HG02610 (cell line): ENCODE measurements at regions not wholly inside any gene's neighbourhood (a gene's known extent, or its start where the extent isn't known, plus 50 kb on each side); places are given as distances from the start of the nearest gene placed in this dataset.
"Not testable (repeated sequence)": the region's sequence is repeated elsewhere in the genome, so short reads cannot be mapped to it uniquely, and the experiment has no call there.

Source experiments
- ATAC-seq: cut with Tn5 transposase; IDR thresholded peaks from one replicate; pipeline ENCODE4 v1.9.1; 2021; ENCODE audit warnings: mild to moderate bottlenecking, moderate library complexity; ENCODE audit not compliant: unreplicated experiment

DNA sequence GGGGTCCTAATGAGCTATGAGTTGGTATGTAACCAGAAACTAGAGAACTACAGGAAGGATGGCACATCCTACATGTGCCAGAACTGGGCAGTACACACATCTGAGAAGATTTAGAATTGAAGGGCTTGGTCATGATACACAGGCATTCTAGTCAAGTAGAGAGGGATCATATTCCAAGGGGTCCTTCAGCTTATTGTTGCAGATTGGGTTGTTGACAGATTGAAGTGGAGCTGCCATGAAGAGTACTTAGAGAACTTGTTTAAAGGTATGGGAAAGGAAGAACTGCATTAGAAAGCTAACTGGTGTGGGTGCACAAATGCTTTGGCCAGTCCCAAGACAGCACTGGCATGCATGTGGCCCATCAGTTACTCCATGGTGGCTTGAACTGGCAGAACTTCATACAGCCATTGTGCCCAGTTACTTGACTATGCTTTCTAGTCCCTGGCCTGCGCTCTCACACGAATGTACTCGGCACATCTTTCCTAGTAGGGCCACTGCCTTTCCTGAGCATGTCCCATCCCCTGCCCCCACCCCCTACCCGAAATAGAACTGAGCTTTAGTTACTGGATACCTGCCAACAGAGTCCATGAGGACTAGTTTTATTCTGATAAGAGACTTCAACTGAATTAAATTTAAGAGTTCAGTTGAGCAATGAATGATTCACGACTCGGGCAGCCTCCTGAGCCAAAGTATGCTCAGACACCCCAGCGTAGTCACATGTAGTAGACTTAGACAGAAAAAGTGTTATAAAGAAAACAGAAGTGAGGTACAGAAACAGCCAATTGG is 64.0 kb downstream of the CCNG2 start:
- ATAC-seq: no peak

DNA sequence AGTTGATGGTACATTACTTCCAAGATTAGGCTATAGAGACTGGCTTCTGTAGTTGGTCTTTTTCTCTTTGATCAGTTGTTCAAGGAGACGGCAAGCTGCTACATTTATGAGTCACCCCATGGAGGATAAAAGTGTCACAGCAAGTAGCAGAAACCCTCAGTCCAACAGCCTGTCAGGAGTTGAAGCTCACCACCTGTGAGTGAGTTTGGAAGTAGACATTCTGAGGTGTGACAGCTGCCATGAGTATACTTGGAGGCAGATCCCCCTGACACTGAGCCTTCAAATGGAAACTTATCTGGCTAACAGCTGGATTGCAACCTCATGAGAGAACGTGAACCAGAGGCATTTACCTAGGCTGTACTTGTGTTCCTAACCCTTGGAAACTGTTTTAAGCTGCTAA is 68.0 kb downstream of the CCNG2 start:
- ATAC-seq: no peak

DNA sequence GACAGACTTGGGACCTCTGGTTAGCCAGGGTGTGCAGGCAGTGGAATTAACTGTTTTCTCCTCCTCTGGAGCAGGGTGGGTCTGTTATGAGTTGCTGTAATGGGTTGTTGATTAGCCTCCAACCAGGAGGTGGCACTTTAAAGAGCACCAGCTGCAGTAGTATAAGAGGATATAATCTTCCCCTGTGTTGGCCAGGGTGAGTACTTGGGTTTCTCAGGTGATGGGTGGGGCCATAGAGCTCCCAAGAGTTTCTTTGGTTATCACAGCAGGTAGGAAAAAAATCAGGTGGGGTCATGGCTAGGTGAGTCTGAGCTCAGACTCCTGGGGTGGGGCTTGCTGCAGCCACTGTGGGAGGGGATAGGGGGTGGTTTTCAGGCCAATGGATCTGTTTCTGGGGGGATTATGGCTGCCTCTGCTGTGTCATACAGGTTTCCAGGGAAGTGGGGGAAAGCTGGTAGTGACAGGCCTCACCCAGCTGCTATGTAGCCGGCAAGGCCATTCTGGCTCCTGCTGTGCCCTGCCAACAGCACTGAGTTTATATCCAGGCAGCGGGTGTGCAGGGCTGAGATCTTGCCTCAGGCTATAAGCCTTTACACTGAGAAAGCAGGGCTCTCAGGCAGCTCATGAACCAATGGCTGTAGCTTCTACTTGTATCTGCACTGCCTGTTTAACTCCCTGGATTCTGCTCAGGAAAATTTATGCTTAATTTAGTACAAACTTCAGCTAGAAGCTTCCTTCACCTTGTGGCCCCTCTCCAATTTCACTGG is 70.1 kb downstream of the CCNG2 start:
- ATAC-seq: no peak

DNA sequence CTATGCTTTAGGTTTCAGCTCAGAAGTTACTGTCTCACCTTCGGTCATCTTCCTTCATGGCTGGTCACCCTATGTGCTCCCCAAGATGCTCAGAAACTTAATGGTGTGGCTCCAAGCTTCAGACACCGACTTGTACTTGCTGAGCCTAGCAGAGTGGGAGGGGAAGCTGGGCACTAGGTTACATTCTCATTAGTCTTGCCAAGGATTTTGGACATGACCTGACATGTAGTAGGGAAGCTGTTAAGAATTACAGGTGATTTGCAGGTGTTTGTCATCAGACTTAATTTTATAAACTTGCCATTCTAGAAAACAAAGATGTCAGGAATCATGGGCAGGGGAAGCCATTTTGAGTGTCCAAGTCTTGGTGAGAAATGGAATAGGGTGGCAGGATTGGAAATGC is 72.4 kb downstream of the CCNG2 start:
- no peak for ATAC-seq

DNA sequence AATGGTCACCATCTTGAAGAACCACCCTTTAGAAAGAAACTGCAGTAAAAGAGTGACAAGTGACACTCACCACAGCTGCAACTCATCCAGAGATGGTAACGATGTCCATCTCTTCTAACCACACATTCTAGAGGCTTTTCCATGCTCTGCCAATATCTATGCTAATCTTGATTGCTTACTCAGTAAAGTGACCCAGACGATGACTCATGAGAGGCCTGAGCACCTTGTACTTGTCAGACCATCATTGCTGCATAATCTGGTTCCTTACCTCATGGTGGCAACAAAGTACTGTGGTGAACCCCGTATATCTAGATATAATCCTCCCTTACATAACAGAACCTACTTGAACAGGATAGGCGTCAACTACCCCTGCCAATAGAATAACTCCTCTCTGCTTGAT is 75.6 kb downstream of the CCNG2 start:
- ATAC-seq: no peak

DNA sequence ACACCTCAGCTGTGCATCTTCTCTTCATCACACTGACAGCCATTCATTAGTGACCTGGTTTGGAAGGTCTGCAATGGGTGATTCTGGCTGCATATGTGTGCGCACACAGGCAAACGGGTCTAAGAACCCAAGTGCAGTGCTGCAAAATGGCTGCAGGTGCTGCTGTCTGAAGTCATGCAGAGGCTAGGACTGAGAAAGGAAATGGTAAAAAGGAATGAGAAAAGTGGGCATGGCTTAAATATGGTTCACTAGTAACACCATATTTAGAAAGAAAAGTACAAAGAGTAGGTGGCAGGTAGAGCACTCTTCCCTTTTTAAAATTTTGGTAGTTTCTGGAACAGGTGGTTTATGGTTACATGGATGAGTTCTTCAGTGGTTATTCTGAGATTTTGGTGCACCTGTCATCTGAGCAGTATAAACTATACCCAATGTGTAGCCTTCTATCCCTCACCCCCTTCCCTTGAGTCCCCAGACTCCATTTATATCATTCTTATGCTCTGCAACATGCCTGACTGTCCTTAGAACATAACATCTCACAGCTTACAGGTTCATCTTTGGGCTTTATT is 78.4 kb downstream of the CCNG2 start:
- ATAC-seq: peak; percentile 41

DNA sequence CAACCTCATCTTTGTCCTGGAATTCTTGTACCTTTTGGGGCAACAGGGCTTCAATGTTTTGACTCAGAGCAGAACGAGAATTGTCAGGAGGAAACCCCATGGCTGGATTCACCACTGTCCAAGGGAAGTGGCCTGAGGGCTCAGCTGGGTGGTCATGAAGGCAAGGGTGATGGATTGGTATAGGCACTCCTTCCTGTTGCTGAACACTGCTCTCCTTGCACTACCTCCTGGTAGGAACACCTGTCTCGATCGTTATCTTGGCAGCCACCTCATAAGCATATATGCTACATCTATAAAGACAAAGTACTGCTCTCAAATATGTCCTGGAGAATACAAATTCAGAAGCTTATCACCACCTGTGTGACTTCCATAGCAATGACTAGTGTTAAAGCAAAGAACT is 79.8 kb downstream of the CCNG2 start:
- no peak for ATAC-seq

DNA sequence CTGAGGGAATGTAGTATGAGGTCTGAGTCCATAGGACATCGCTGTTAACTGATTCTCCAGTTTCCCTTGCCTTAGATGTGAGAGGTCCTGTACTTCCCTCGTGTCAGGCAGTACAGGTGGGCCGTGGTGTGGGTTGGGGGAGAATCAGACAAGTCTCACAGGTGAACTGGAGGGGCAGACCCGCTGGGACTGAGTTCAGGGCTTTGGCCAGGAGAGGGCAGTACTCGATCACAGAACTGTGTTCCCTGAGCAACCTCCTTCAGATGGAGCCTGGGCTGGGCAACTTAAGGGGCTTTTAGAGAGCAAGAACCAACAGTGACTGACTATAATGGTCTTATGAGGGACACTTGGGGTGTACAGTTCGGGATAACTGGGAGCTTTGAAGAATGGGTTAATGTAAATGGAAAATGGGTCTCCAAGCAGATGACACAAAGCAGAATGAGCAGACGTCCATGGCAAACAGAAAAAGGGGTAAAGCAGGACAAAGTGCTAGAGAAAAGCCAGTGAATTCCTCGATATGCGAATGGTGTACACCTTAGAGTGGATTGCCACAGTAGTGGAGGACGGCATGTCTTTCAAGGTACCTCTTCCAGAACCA is 83.6 kb downstream of the CCNG2 start:
- ATAC-seq: peak; percentile 76

DNA sequence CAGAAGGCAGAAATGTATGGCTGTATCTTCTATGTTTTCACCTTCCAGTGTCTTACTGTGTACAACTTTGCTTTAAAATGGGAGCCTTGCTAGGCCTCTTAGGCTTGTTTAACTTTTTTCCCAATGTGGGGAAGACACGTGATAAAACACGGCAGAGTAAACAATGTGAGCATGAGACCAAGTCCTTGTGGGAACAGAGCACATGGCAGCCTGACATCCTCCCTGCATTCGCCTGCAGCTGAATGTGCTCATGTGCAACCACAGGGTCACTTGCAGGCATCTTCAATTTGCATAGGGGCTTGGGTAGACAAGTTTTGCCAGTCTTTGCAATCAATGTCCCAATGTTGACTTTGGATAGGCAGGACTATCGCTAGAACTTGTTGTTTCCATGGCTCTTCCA is 91.8 kb downstream of the CCNG2 start:
- no peak for ATAC-seq

DNA sequence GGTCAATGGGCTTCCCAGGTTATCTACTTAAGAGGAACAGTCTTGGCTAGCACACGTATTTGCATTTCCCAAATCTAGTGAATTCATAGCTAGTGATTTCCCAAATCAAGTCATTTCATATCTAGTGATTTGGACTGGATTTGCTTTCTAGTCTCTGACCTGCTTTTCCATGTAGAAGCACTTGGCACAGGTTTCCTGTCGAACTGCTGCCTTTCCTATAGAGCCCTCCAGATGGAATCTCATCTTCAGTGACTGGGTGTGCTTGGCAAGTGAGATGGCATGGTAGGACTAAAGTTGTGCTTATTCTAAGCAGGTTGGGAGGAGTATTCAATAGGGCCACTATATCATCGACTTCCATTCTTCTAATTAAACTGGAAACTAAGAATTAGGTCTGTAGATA is 94.7 kb downstream of the CCNG2 start:
- ATAC-seq: no peak

DNA sequence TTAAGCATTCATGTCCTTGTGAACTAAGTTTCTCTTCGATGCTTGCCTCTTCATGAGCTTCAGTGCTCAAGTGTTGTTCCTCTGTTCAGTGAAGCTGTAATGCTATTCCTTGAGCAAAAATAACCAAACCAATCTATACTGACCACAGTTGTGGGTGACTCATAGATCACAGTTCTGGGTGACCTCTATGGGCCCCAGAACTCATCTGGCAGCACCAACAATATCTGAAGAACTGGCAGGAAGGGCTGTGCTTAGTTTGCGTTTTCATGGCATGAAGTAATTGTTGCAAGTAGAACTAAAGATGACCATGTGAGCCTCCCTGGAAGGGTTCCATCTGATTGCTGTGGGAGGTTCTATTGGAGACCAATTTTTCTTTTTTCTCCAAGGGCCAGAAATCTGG is 106.2 kb downstream of the CCNG2 start:
- no peak for ATAC-seq

DNA sequence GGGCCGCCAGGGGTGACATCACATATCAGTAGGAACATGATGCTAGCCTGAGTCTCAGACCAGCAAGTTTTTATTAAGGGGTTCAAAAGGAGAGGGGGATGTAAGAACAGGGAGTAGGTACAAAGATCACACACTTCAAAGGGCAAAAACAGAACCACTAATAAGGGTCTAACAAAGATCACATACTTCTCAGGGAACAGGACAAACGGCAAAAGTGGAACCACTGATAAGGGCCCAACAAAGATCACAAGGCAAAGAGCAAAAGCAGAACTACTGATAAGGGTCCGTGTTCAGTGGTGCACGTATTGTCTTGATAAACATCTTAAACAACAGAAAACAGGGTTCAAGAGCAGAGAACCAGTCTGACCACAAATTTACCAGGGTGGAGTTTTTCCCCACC is 107.0 kb downstream of the CCNG2 start:
- ATAC-seq: not testable (repeated sequence)

DNA sequence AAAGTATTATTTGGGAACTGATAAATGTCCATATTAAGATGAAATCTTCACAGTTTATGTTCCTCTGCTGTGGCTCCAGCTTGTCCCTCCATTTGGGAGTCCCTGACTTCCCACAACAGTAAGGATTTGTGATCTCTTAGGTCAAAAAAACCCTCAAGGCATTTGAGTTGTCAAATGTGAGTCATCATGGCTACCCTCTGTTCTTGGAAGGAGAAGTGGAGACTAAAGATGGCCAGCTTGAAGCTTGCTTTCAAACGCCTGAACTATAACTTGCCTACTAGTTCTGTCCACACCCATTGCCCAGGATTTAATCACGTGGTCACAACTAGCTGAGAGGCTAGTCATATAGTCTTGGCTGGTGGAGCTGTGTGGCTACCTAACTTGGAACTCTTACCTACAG is 107.8 kb downstream of the CCNG2 start:
- ATAC-seq: no peak

DNA sequence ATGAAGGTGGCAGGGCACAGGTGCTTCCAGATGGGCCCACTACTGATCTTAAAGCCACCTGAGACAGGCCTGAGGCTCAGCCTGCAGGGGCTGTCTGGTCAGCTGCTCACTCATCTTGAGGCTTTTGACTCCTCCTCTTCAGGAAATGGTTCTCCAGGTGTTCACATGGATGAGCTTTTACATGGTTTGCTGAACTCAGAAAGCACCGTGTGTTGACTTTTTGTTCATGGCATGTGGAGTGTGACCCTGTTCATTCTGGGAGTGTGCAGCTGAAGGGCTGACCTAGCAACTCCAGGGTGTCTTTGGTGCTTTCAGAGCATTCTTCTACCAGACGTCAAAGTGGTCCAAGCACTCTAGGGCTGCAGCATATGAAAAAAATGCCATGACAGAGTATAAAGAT is 111.1 kb downstream of the CCNG2 start:
- no peak for ATAC-seq

DNA sequence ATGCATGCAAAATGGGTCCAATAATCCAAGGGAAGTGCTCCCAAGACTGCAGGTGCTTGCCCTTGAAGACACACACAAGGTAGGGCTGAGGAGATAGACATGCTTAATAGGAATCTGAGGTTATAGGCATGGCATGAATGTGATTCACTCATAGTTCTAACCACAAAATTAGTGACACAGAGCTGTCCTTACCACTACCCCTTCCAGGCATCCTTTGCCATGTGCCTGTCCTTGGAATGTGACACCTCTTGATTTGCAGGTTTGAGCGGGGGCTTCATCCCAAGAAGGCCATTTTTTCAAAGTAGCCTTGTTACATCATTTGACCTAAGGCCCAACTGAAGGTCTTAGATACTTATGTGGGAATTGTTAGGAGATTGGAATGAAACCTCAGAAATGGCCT is 112.5 kb downstream of the CCNG2 start:
- ATAC-seq: no peak

DNA sequence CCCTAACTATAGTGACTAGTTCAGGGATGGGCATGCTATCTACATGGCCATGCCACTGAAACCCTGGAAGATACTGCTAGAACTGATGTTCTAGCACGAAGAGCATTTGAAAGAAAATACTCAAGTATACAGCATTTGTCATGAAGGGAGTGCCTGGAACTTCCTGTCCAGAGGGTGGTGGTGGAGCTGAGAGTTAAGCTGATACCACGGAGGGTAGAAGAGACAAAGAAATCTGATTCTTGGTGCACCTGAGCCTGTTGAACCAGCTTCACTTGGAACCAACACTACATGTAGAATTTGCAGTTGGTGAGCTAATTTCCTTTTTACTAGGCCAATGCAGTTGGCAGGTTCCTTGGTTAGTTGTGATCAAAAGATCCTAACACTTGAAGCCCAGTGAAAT is 116.4 kb downstream of the CCNG2 start:
- ATAC-seq: no peak

DNA sequence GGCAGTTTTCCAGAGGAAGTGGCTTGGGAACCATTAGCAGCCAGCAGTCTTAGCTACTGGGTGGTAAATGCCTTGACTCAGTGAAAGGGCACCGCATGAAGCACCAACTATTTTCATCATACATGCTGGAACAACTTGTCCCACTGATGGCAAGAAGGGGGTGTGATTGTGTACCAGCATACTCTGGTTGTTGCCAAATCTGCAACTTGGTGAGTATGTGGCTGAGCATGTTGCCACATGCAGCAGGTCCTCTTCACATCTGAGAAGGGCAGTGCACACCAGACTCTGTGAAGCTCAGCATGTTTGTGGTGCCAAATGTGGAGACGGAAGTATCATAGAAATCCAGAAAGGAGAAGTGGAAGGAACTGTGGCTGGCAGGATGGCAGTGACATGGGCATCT is 122.1 kb downstream of the CCNG2 start:
- not testable (repeated sequence) for ATAC-seq

DNA sequence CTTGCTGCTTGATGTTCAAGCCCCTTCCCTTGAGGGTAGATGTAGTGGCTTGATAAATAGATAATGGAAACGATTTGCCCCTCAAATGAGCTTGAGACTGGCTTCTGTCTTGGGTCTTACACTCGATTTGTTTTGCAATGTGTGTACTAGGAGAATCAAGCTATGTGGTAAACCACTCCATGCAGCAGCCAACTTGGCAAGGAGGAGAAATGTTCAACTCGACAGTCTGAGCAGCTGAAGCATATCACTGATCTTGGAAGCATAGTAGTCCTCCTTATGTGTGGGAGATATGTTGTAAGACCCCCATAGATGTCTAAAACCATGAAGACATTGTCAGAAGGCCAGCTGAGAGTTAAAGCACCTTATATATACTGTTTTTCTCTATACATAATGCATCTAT is 125.3 kb downstream of the CCNG2 start:
- ATAC-seq: no peak

DNA sequence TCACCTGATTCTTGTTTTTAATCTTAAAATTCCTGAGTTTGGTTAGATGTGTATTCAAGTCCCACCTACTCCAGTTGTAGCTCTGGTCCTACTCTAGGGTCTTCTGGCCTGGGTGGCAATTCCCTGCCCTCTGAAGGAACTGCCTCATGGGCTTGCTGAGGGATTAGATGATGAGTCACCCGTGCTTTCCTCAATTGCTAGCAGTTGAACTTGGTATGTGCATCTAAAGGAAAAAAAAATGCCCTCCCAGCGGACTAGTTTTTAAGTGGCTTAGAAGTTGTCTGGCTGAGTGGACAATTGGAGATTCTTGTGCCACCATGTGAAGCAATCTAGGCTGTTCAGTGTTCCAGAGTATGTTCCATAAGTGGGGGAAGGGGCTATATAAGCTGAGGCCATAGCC is 127.0 kb downstream of the CCNG2 start:
- no peak for ATAC-seq

DNA sequence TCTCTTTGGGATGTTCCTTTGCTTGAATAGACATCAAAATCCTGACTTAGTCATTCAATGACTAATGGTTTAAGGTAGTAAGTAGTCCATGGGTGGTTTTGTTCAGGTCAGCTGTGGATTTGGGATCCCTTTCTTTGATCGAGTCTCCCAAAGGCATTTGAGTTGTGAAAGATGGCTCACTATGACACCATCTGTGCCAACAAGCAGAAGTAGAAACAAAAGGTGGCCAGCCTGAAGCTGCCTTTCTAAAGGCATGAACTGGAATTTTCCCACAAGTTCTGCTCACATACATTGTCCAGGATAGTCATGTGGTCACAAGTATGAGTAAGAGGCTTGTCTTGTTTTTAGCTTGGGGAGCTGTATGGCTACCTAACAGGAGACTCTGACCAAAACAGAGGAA is 129.9 kb downstream of the CCNG2 start:
- no peak for ATAC-seq

DNA sequence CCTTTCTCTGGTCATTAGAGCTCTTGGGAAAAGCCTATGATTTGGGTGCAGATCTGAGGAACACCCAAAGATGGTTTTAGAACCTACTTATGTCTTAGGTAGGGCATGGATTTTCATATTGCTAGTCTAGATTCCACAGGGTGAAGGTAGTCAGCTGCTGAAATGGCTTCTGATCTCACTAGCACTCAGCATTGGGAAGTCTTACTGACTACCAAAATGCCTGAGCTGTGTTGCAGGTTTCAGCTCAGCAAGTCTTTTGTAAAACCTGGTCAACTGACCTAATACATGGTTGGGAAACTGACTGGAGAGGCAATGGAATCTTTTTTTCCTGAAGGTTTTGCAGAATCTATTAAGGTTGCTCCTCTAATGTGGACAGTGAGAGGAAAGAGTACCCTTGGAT is 136.4 kb downstream of the CCNG2 start:
- ATAC-seq: no peak

DNA sequence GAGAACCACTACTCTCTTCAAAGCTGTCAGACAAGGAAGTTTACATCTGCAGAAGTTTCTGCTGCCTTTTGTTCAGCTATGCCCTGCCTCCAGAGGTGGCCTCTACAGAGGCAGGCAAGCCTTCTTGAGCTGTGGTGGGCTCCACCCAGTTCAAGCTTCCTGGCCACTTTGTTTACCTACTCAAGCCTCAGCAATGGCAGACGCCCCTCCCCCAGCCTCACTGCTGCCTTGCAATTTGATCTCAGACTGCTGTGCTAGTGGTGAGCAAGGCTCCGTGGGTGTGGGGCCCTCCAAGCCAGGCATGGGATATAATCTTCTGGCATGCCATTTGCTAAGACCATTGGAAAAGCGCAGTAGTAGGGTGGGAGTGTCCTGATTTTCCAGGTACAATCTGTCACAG is 144.0 kb downstream of the CCNG2 start:
- ATAC-seq: not testable (repeated sequence)
